IMR-90 (cell line): ENCODE measurements at regions not wholly inside any gene's neighbourhood (a gene's known extent, or its start where the extent isn't known, plus 50 kb on each side); places are given as distances from the start of the nearest gene placed in this dataset.

Source experiments
- ATAC-seq: fragments of 200-7000 bp; cut with Tn5 transposase; 2 replicates; pipeline ENCODE4 v1.9.1; 2020; ENCODE audit warnings: low read depth, mild to moderate bottlenecking, moderate library complexity
- BruUV-seq: library from RNA; stranded (reverse); fragments of 400-500 nt; replicated peaks from 2 replicates; lab custom pipeline; 2021; lab: Mats Ljungman, UMichigan
- CTCF ChIA-PET: fragments of 300-600 bp; formaldehyde crosslinking; extraction: SDS; loops from one replicate; lab custom pipeline; 2021; ENCODE audit warnings: antibody characterized with exemption; lab: Yijun Ruan, JAX
- POLR2A ChIA-PET: fragments of 300-600 bp; sonication (Branson Sonifier 250); formaldehyde crosslinking; loops from one replicate; lab custom pipeline; 2022; ENCODE audit warnings: antibody characterized with exemption; ENCODE audit not compliant: unreplicated experiment; lab: Charles Lee
- DNase-seq: peaks from one replicate; pipeline ENCODE4 v3.0.0; 2013
- H2AFZ ChIP-seq: replicated peaks from 2 replicates; pipeline ENCODE3; 2013; ENCODE audit warnings: low read length, mild to moderate bottlenecking; ENCODE audit not compliant: poor library complexity
- H2AK5ac ChIP-seq: 2 replicates; pipeline ENCODE4 v1.6.1; 2013; ENCODE audit warnings: low read depth, low read length, inconsistent platforms
- H2AK9ac ChIP-seq: replicated peaks from 2 replicates; pipeline ENCODE3; 2013; ENCODE audit warnings: mild to moderate bottlenecking, low read depth, low read length, moderate library complexity; ENCODE audit not compliant: poor library complexity
- H2BK120ac ChIP-seq: 2 replicates; pipeline ENCODE4 v1.6.1; 2013; ENCODE audit warnings: low read depth, low read length, inconsistent platforms
- H2BK15ac ChIP-seq: 3 replicates; pipeline ENCODE4 v1.6.1; 2013; ENCODE audit warnings: low read depth, low read length, inconsistent platforms
- H2BK20ac ChIP-seq: 2 replicates; pipeline ENCODE4 v1.6.1; 2013; ENCODE audit warnings: low read depth, mild to moderate bottlenecking, inconsistent platforms, low read length, moderate library complexity
- H2BK5ac ChIP-seq: 2 replicates; pipeline ENCODE4 v1.6.1; 2013; ENCODE audit warnings: mild to moderate bottlenecking, low read depth, low read length, inconsistent platforms; ENCODE audit not compliant: poor library complexity, severe bottlenecking
- H3K14ac ChIP-seq: replicated peaks from 2 replicates; pipeline ENCODE4 v1.6.1; 2013; ENCODE audit warnings: low read depth, low read length, inconsistent platforms
- H3K18ac ChIP-seq: 2 replicates; pipeline ENCODE4 v1.6.1; 2013; ENCODE audit warnings: low read depth, low read length, control low read depth
- H3K23ac ChIP-seq: 2 replicates; pipeline ENCODE4 v1.6.1; 2013; ENCODE audit warnings: low read depth, low read length, inconsistent platforms
- H3K27ac ChIP-seq: 2 replicates; pipeline ENCODE4 v1.5.1; 2013; ENCODE audit warnings: mild to moderate bottlenecking, control low read depth, low read length; ENCODE audit not compliant: insufficient read depth
- H3K27me3 ChIP-seq: 2 replicates; pipeline ENCODE4 v1.6.1; 2013; ENCODE audit warnings: low read length; ENCODE audit not compliant: control insufficient read depth, insufficient read depth
- H3K36me3 ChIP-seq: 2 replicates; pipeline ENCODE4 v1.6.1; 2013; ENCODE audit warnings: low read length, mixed read lengths; ENCODE audit not compliant: control insufficient read depth, insufficient read depth
- H3K4ac ChIP-seq: 2 replicates; pipeline ENCODE4 v1.6.1; 2013; ENCODE audit warnings: low read depth, low read length, inconsistent platforms
- H3K4me1 ChIP-seq: 2 replicates; pipeline ENCODE4 v1.6.1; 2013; ENCODE audit warnings: low read length, mixed read lengths; ENCODE audit not compliant: control insufficient read depth, insufficient read depth
- H3K4me2 ChIP-seq: 2 replicates; pipeline ENCODE4 v1.6.1; 2013; ENCODE audit warnings: low read depth, mild to moderate bottlenecking, control low read depth, low read length, moderate library complexity
- H3K4me3 ChIP-seq: 2 replicates; pipeline ENCODE4 v1.5.1; 2013; ENCODE audit warnings: low read depth, mild to moderate bottlenecking, control low read depth, low read length, moderate library complexity; ENCODE audit not compliant: insufficient read depth
- H3K56ac ChIP-seq: 2 replicates; pipeline ENCODE4 v1.6.1; 2013; ENCODE audit warnings: low read length, inconsistent platforms; ENCODE audit not compliant: insufficient read depth; ENCODE audit errors: extremely low read depth
- H3K79me1 ChIP-seq, 2 experiments: 2 replicates each; pipeline ENCODE4 v1.6.1; 2013; ENCODE audit warnings: low read length in 2 of 2, inconsistent platforms in 1 of 2, low read depth in 1 of 2
- H3K9ac ChIP-seq: 2 replicates; pipeline ENCODE4 v1.6.1; 2013; ENCODE audit warnings: low read depth, low read length, control low read depth
- H3K9me1 ChIP-seq: 2 replicates; pipeline ENCODE4 v1.6.1; 2013; ENCODE audit warnings: low read length, inconsistent platforms; ENCODE audit not compliant: insufficient read depth
- H3K9me3 ChIP-seq: 2 replicates; pipeline ENCODE4 v1.6.1; 2013; ENCODE audit warnings: low read length; ENCODE audit not compliant: control insufficient read depth, insufficient read depth
- H4K20me1 ChIP-seq: 2 replicates; pipeline ENCODE4 v1.6.1; 2013; ENCODE audit warnings: low read length, inconsistent platforms; ENCODE audit not compliant: insufficient read depth
- H4K5ac ChIP-seq: 2 replicates; pipeline ENCODE4 v1.6.1; 2013; ENCODE audit warnings: mild to moderate bottlenecking, low read depth, low read length, control low read depth
- H4K8ac ChIP-seq, 2 experiments: 2 replicates each; pipeline ENCODE4 v1.6.1; 2013; ENCODE audit warnings: low read depth in 2 of 2, low read length in 2 of 2, control low read depth in 1 of 2, inconsistent platforms in 1 of 2
- H4K91ac ChIP-seq: 2 replicates; pipeline ENCODE4 v1.6.1; 2013; ENCODE audit warnings: low read depth, low read length, inconsistent platforms; ENCODE audit not compliant: insufficient read depth
- BHLHE40 ChIP-seq: fragments of 150-350 bp; IDR thresholded peaks from 2 replicates; pipeline ENCODE4 v1.6.1; 2016; ENCODE audit warnings: mild to moderate bottlenecking, low read depth, low read length
- CEBPB ChIP-seq: IDR thresholded peaks from 2 replicates; pipeline ENCODE4 v1.6.1; 2012; ENCODE audit warnings: low read depth, low read length, improper control_type of control experiment
- CHD1 ChIP-seq: IDR thresholded peaks from 2 replicates; pipeline ENCODE4 v1.6.1; 2012; ENCODE audit warnings: low read depth, low read length, improper control_type of control experiment
- CTCF ChIP-seq: conservative IDR thresholded peaks from 2 replicates; pipeline ENCODE4 v1.5.1; 2012; ENCODE audit warnings: mild to moderate bottlenecking, low read depth, low read length, improper control_type of control experiment
- ELK1 ChIP-seq: fragments of 150-350 bp; IDR thresholded peaks from 2 replicates; pipeline ENCODE4 v1.6.1; 2016; ENCODE audit warnings: low read depth, mild to moderate bottlenecking, low read length, moderate library complexity, borderline replicate concordance
- FOS ChIP-seq: fragments of 150-350 bp; IDR thresholded peaks from 2 replicates; pipeline ENCODE4 v1.6.1; 2016; ENCODE audit warnings: low read depth, low read length
- MAFK ChIP-seq: IDR thresholded peaks from 2 replicates; pipeline ENCODE4 v1.6.1; 2012; ENCODE audit warnings: low read depth, low read length, improper control_type of control experiment
- MAZ ChIP-seq: IDR thresholded peaks from 2 replicates; pipeline ENCODE4 v1.6.1; 2012; ENCODE audit warnings: low read depth, mild to moderate bottlenecking, low read length, improper control_type of control experiment, moderate library complexity, borderline replicate concordance
- MXI1 ChIP-seq: IDR thresholded peaks from 2 replicates; pipeline ENCODE4 v1.6.1; 2012; ENCODE audit warnings: low read depth, mild to moderate bottlenecking, low read length, moderate library complexity, borderline replicate concordance
- NFE2L2 ChIP-seq: fragments of 150-350 bp; IDR thresholded peaks from 2 replicates; pipeline ENCODE4 v1.6.1; 2016; ENCODE audit warnings: low read depth, mild to moderate bottlenecking, low read length
- POLR2A ChIP-seq: IDR thresholded peaks from 2 replicates; pipeline ENCODE4 v1.6.1; 2012; ENCODE audit warnings: mild to moderate bottlenecking, low read depth, low read length
- RAD21 ChIP-seq: IDR thresholded peaks from 2 replicates; pipeline ENCODE4 v1.6.1; 2012; ENCODE audit warnings: low read length, improper control_type of control experiment
- RCOR1 ChIP-seq: IDR thresholded peaks from 2 replicates; pipeline ENCODE4 v1.6.1; 2012; ENCODE audit warnings: mild to moderate bottlenecking, low read length, improper control_type of control experiment; ENCODE audit not compliant: insufficient replicate concordance
- RFX5 ChIP-seq: IDR thresholded peaks from 2 replicates; pipeline ENCODE4 v1.8.0; 2012; ENCODE audit warnings: low read depth, mild to moderate bottlenecking, low read length, moderate library complexity
- SMC3 ChIP-seq: fragments of 150-350 bp; IDR thresholded peaks from 2 replicates; pipeline ENCODE4 v1.6.1; 2016; ENCODE audit warnings: low read depth, mild to moderate bottlenecking, antibody characterized with exemption, low read length, moderate library complexity
- USF2 ChIP-seq: fragments of 150-350 bp; IDR thresholded peaks from 2 replicates; pipeline ENCODE4 v1.6.1; 2017; ENCODE audit warnings: mild to moderate bottlenecking, antibody characterized with exemption, low read length, low read depth
- WGBS, 2 experiments: methylation state at CpG; one replicate each; pipeline versions ENCODE4 v1.1.5 to v1.1.7; 2013; ENCODE audit warnings: missing lambda C conversion rate in 2 of 2; ENCODE audit not compliant: insufficient read length in 1 of 2; ENCODE audit errors: extremely low coverage in 2 of 2; 5-methylcytosine and 5-hydroxymethylcytosine counted together
- dilution Hi-C: fragments of 300-500 bp; cut with HindIII; formaldehyde crosslinking; loops from one replicate; pipeline ENCODE4 v1.14.3; 2018; ENCODE audit warnings: low sequenced_read_pairs; ENCODE audit not compliant: unreplicated experiment
- in situ Hi-C: fragments of 300-500 bp; cut with MboI; formaldehyde crosslinking; loops from 3 replicates; pipeline ENCODE4 v1.14.3; 2019; ENCODE audit warnings: low sequenced_read_pairs, inconsistent platforms, mixed read lengths
- intact Hi-C: fragments of 100-400 bp; cut with micrococcal nuclease; formaldehyde crosslinking; loops from 2 replicates; pipeline ENCODE4 v1.10.0; 2022

- Histone ChIP-seq H2AK5ac (no peak overlapping the region), H3K4ac (no peak overlapping the region), H3K79me1 (no peaks in the 10 kb centered on the region), H4K5ac (no peak overlapping the region), H3K18ac (no peak overlapping the region), H4K8ac (no peak overlapping the region), H3K56ac (no peak overlapping the region), H3K27ac (no peak overlapping the region), H2AFZ (no peak overlapping the region), H3K4me3 (no peak overlapping the region), H4K20me1 (no peaks in the 10 kb centered on the region), H3K14ac (no peak overlapping the region), H4K91ac (no peak overlapping the region), H3K4me1 (peaks cover 2% of the 10 kb centered on the region; the same call in 1 of the 2 replicates), H3K9me1 (no peaks in the 10 kb centered on the region), H2BK5ac (no peak overlapping the region), H3K23ac (no peak overlapping the region), H2AK9ac (no peak overlapping the region), H2BK20ac (no peak overlapping the region), H3K9ac (no peak overlapping the region), H3K9me3 (no peaks in the 10 kb centered on the region), H3K36me3 (no peaks in the 10 kb centered on the region), H3K27me3 (no peaks in the 10 kb centered on the region), H2BK120ac (no peak overlapping the region), H3K4me2 (no peak overlapping the region), H2BK15ac (no peak overlapping the region)
- POLR2A ChIA-PET, result no interaction called here
- in situ Hi-C loops, result no loop called here
- no TSS peak for BruUV-seq
- dilution Hi-C loops, result no loop called here
- TF ChIP-seq BHLHE40 (no peak), CTCF (no peak), MAZ (no peak), POLR2A (no peak), MAFK (no peak), FOS (no peak), CHD1 (no peak), CEBPB (no peak), SMC3 (no peak), ELK1 (no peak), RCOR1 (no peak), USF2 (no peak), RFX5 (no peak), NFE2L2 (no peak), MXI1 (no peak), RAD21 (no peak)
- intact Hi-C loops, result no loop called here
- DNase-seq (no peak), ATAC-seq (no peak)
- WGBS, 2 experiments, result no CpG with 5 or more reads among the region's 1 CpG
- CTCF ChIA-PET, result interaction anchor here (1.1 kb wide), 1 partner anchor 10 kb away, joined by 3 read pairs; no protein-coding TSS in a partner anchor
Measured at GRCh38 chr9:13478639-13479038, 199.1 kb upstream of the MPDZ start.
